Breast epithelium (tissue), 3 donors: ENCODE measurements at regions not wholly inside any gene's neighbourhood (a gene's known extent, or its start where the extent isn't known, plus 50 kb on each side); places are given as distances from the start of the nearest gene placed in this dataset.

Experiments
- POLR2A ChIP-seq: fragments of 450-650 bp; IDR thresholded peaks from one replicate; pipeline ENCODE4 v1.6.1; 2016; ENCODE audit warnings: antibody characterized with exemption, mild to moderate bottlenecking, moderate library complexity
- TF ChIP-seq, protein P1 (sequence below), 3 donors: fragments of 450-650 bp; IDR thresholded peaks; one replicate each; pipeline ENCODE4 v1.5.1; 2016 to 2017; ENCODE audit warnings: antibody characterized with exemption in 3 of 3, mild to moderate bottlenecking in 3 of 3, moderate library complexity in 3 of 3

DNA sequence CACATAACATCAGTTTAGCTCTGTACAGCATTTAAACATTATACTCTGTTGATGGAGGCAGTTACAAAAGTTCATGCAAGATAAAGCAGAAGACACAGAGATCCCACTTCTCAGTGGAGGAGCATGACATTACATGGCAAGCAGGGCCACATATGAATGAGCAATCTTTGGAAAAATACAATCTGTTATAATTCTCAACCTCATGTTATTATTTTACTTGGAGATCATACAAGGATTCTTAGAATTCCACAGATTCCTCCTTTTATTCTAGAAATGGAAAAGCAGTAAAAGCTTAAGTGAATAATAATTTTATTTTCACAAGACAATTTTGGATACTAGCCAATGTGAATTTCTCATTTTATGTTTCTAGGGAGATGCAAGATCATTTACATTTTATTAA lies 66.6 kb downstream of the IFI44 start:
- TF ChIP-seq, protein P1, sequence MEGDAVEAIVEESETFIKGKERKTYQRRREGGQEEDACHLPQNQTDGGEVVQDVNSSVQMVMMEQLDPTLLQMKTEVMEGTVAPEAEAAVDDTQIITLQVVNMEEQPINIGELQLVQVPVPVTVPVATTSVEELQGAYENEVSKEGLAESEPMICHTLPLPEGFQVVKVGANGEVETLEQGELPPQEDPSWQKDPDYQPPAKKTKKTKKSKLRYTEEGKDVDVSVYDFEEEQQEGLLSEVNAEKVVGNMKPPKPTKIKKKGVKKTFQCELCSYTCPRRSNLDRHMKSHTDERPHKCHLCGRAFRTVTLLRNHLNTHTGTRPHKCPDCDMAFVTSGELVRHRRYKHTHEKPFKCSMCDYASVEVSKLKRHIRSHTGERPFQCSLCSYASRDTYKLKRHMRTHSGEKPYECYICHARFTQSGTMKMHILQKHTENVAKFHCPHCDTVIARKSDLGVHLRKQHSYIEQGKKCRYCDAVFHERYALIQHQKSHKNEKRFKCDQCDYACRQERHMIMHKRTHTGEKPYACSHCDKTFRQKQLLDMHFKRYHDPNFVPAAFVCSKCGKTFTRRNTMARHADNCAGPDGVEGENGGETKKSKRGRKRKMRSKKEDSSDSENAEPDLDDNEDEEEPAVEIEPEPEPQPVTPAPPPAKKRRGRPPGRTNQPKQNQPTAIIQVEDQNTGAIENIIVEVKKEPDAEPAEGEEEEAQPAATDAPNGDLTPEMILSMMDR (IDR thresholded peaks at IDR 0.05), result no peak
- TF ChIP-seq POLR2A, result no peak
